C4-2B (cell line): ENCODE measurements at regions not wholly inside any gene's neighbourhood (a gene's known extent, or its start where the extent isn't known, plus 50 kb on each side); places are given as distances from the start of the nearest gene placed in this dataset.

Experiments used
- CTCF ChIP-seq: fragments of 450-650 bp; conservative IDR thresholded peaks from 2 replicates; pipeline ENCODE4 v1.5.1; 2017; ENCODE audit warnings: mild to moderate bottlenecking
- ZFX ChIP-seq: fragments of 450-650 bp; IDR thresholded peaks from 2 replicates; pipeline ENCODE4 v1.6.1; 2017

GRCh38 chr6:51184046-51184445 is 365.4 kb downstream of the TFAP2B start:
- no peak for TF ChIP-seq CTCF
- TF ChIP-seq ZFX, result no peak
